ENCODE measurements at regions not wholly inside any gene's neighbourhood (a gene's known extent, or its start where the extent isn't known, plus 50 kb on each side); places are given as distances from the start of the nearest gene placed in this dataset.

DNA sequence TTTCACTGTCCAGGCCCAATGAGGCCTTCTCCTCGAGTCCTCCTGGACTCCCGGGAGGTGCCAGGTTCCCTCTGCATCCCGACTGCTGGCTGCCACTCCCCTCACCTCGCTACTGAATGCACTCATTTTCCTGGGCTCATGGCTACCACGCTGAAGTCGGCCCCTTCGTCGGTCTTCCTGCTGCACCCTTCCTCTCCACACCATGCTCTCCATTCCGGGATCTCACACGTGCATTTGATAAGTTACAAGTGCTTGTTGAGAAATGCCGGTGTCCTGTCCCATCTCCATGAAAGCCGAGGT, 334.7 kb upstream of the MYT1L start:
- TF ChIP-seq, protein P1, sequence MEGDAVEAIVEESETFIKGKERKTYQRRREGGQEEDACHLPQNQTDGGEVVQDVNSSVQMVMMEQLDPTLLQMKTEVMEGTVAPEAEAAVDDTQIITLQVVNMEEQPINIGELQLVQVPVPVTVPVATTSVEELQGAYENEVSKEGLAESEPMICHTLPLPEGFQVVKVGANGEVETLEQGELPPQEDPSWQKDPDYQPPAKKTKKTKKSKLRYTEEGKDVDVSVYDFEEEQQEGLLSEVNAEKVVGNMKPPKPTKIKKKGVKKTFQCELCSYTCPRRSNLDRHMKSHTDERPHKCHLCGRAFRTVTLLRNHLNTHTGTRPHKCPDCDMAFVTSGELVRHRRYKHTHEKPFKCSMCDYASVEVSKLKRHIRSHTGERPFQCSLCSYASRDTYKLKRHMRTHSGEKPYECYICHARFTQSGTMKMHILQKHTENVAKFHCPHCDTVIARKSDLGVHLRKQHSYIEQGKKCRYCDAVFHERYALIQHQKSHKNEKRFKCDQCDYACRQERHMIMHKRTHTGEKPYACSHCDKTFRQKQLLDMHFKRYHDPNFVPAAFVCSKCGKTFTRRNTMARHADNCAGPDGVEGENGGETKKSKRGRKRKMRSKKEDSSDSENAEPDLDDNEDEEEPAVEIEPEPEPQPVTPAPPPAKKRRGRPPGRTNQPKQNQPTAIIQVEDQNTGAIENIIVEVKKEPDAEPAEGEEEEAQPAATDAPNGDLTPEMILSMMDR (IDR thresholded peaks at IDR 0.05): no peak
- TF ChIP-seq POLR2A (IDR thresholded peaks at IDR 0.05) (no peak), POLR2AphosphoS5 (IDR thresholded peaks at IDR 0.05) (no peak)
